GM12864 (cell line): ENCODE measurements at regions not wholly inside any gene's neighbourhood (a gene's known extent, or its start where the extent isn't known, plus 50 kb on each side); places are given as distances from the start of the nearest gene placed in this dataset.

ENCODE experiments used
- DNase-seq: peaks from one replicate; pipeline ENCODE4 v3.0.0-alpha.2; 2011; ENCODE audit warnings: low read depth
- H3K4me3 ChIP-seq: 2 replicates; pipeline ENCODE4 v1.5.1; 2011; ENCODE audit warnings: mild to moderate bottlenecking, low read depth, low read length, control low read depth
- CTCF ChIP-seq: IDR thresholded peaks from 2 replicates; pipeline ENCODE4 v1.5.1; 2011; ENCODE audit warnings: low read depth, mild to moderate bottlenecking, moderate library complexity, low read length, control low read depth, inconsistent platforms; ENCODE audit errors: missing control alignments

GRCh38 chr1:2874607-2875480 is 73.4 kb upstream of the TTC34 start:
- DNase-seq: no peak
- no peak for TF ChIP-seq CTCF

GRCh38 chr1:2875707-2876561 is 74.4 kb upstream of the TTC34 start:
- no peak overlapping the region for H3K4me3 ChIP-seq
- DNase-seq: no peak
- no peak for TF ChIP-seq CTCF

More at GRCh38 chr1:2874607-2875480, 73.4 kb upstream of the TTC34 start:
- no peak overlapping the region for H3K4me3 ChIP-seq

- no peak overlapping the region for H3K4me3 ChIP-seq
- no peak for TF ChIP-seq CTCF
- DNase-seq: no peak
Observed at GRCh38 chr1:2876846-2877245, 75.4 kb upstream of the TTC34 start.

- no peak for DNase-seq
- TF ChIP-seq CTCF: no peak
- no peak overlapping the region for H3K4me3 ChIP-seq
Observed at GRCh38 chr1:2877391-2877790, 75.9 kb upstream of the TTC34 start.

GRCh38 chr1:2878591-2878990 is 77.1 kb upstream of the TTC34 start:
- DNase-seq: no peak
- TF ChIP-seq CTCF: no peak
- H3K4me3 ChIP-seq: no peak overlapping the region

- no peak overlapping the region for H3K4me3 ChIP-seq
- DNase-seq: no peak
- no peak for TF ChIP-seq CTCF
Observed at GRCh38 chr1:2879026-2879425, 77.5 kb upstream of the TTC34 start.
